A549 (cell line): ENCODE measurements at regions not wholly inside any gene's neighbourhood (a gene's known extent, or its start where the extent isn't known, plus 50 kb on each side); places are given as distances from the start of the nearest gene placed in this dataset.
"Not testable (repeated sequence)": the region's sequence is repeated elsewhere in the genome, so short reads cannot be mapped to it uniquely, and the experiment has no call there.

ENCODE experiments used
- ATAC-seq, 2 experiments: fragments of 200-7000 bp in 1 of 2; fragments of >200 bp in 1 of 2; cut with Nextera tagmentation in 1 of 2; cut with Tn5 transposase in 1 of 2; 3 replicates each; pipeline versions ENCODE4 v1.8.0 to v1.9.1; 2018 to 2020; ENCODE audit warnings: mild to moderate bottlenecking in 1 of 2, moderate library complexity in 1 of 2
- CTCF ChIA-PET: fragments of 300-600 bp; sonication (Branson Sonifier 250); formaldehyde crosslinking; extraction: SDS; loops from one replicate; lab custom pipeline; 2021; ENCODE audit warnings: antibody characterized with exemption, inconsistent platforms; lab: Yijun Ruan, JAX
- POLR2A ChIA-PET: fragments of 350-600 bp; formaldehyde crosslinking; extraction: SDS; loops from one replicate; lab custom pipeline; 2021; ENCODE audit warnings: antibody characterized with exemption, inconsistent platforms; lab: Yijun Ruan, JAX
- DNase-seq, 2 experiments: peaks; one replicate each; pipeline versions ENCODE4 v3.0.0 to v3.0.0-alpha.2; 2011 to 2016; ENCODE audit warnings: low read depth in 1 of 2, low spot score in 1 of 2
- FAIRE-seq: peaks from 2 replicates; lab custom pipeline; 2011; peaks lifted over from hg19 to GRCh38; lab: Jason Lieb, UNC
- H3K27ac ChIP-seq, 2 experiments: fragments of >200 bp; sonication (Bioruptor Twin); formaldehyde crosslinking; 3 replicates each; pipeline ENCODE4 v1.5.1; 2016 to 2017
- H3K4me1 ChIP-seq: fragments of >200 bp; sonication (Bioruptor Twin); formaldehyde crosslinking; 3 replicates; pipeline ENCODE4 v1.6.1; 2016
- H3K4me2 ChIP-seq: fragments of >200 bp; sonication (Bioruptor Twin); formaldehyde crosslinking; 3 replicates; pipeline ENCODE4 v1.6.1; 2016
- H3K4me3 ChIP-seq: fragments of >200 bp; sonication (Bioruptor Twin); formaldehyde crosslinking; 3 replicates; pipeline ENCODE4 v1.5.1; 2016
- H3K9me3 ChIP-seq: fragments of >200 bp; sonication (Bioruptor Twin); formaldehyde crosslinking; 3 replicates; pipeline ENCODE4 v1.6.1; 2016
- BCL3 ChIP-seq: fragments of >200 bp; sonication (Bioruptor Twin); formaldehyde crosslinking; IDR thresholded peaks from 3 replicates; pipeline ENCODE4 v1.6.1; 2016
- CBX2 ChIP-seq: fragments of 200-600 bp; sonication (generic); IDR thresholded peaks from 2 replicates; pipeline ENCODE4 v1.6.1; 2016; ENCODE audit warnings: low read depth, mild to moderate bottlenecking, borderline replicate concordance
- CEBPB ChIP-seq, 2 experiments: fragments of >200 bp in 1 of 2; sonication (Bioruptor Twin) in 1 of 2; formaldehyde crosslinking in 1 of 2; IDR thresholded peaks; 2 replicates each; pipeline ENCODE4 v1.6.1; 2012 to 2016
- CHD2 ChIP-seq: fragments of 150-350 bp; IDR thresholded peaks from 2 replicates; pipeline ENCODE4 v1.6.1; 2014; ENCODE audit warnings: low read length; ENCODE audit not compliant: partially characterized antibody
- CHD4 ChIP-seq: fragments of 200-600 bp; sonication (generic); IDR thresholded peaks from 2 replicates; pipeline ENCODE4 v1.6.1; 2016; ENCODE audit warnings: antibody characterized with exemption, mild to moderate bottlenecking, borderline replicate concordance
- CTCF ChIP-seq: fragments of >200 bp; sonication (Bioruptor Twin); formaldehyde crosslinking; IDR thresholded peaks from 3 replicates; pipeline ENCODE4 v1.5.1; 2016
- EHMT2 ChIP-seq: fragments of 200-600 bp; sonication (generic); IDR thresholded peaks from 2 replicates; pipeline ENCODE4 v1.6.1; 2016; ENCODE audit warnings: antibody characterized with exemption, low read depth, mild to moderate bottlenecking, moderate library complexity
- GATA3 ChIP-seq: IDR thresholded peaks from 2 replicates; pipeline ENCODE4 v1.6.1; 2012; ENCODE audit warnings: borderline replicate concordance
- HMGXB4 ChIP-seq: fragments of 250-450 bp; sonication (Bioruptor Pico); IDR thresholded peaks from 2 replicates; pipeline ENCODE4 v1.5.0; 2021; ENCODE audit warnings: mild to moderate bottlenecking, moderate library complexity, borderline replicate concordance
- JUN ChIP-seq, 2 experiments: fragments of >200 bp; sonication (Bioruptor Twin); formaldehyde crosslinking; IDR thresholded peaks; 2 replicates in 1 of 2; 3 replicates in 1 of 2; pipeline ENCODE4 v1.6.1; 2016 to 2017
- NPAS2 ChIP-seq: fragments of 250-450 bp; sonication (Bioruptor Pico); IDR thresholded peaks from 2 replicates; pipeline ENCODE4 v1.8.0; 2022; ENCODE audit warnings: mild to moderate bottlenecking, moderate library complexity, borderline replicate concordance
- RARB ChIP-seq: fragments of 250-450 bp; sonication (Bioruptor Pico); IDR thresholded peaks from 2 replicates; pipeline ENCODE4 v1.8.0; 2021; ENCODE audit warnings: mild to moderate bottlenecking, moderate library complexity
- RFX5 ChIP-seq: fragments of 450-650 bp; IDR thresholded peaks from 2 replicates; pipeline ENCODE4 v1.7.1; 2014; ENCODE audit warnings: antibody characterized with exemption, mild to moderate bottlenecking, moderate library complexity
- SMC3 ChIP-seq: fragments of >200 bp; sonication (Bioruptor Twin); formaldehyde crosslinking; IDR thresholded peaks from 3 replicates; pipeline ENCODE4 v1.6.1; 2018; ENCODE audit warnings: inconsistent platforms
- SREBF2 ChIP-seq: fragments of 450-650 bp; IDR thresholded peaks from 2 replicates; pipeline ENCODE4 v1.6.1; 2014; ENCODE audit warnings: mild to moderate bottlenecking, moderate library complexity
- TFCP2L1 ChIP-seq: fragments of 250-450 bp; sonication (Bioruptor Pico); IDR thresholded peaks from 2 replicates; pipeline ENCODE4 v1.5.0; 2021; ENCODE audit warnings: mild to moderate bottlenecking
- ZC3H11A ChIP-seq: fragments of 450-650 bp; IDR thresholded peaks from 2 replicates; pipeline ENCODE4 v1.6.1; 2014; ENCODE audit warnings: antibody characterized with exemption, mild to moderate bottlenecking
- WGBS: methylation state at CpG from one replicate; pipeline ENCODE4 v1.1.6; 2017; ENCODE audit errors: missing lambda C conversion rate; 5-methylcytosine and 5-hydroxymethylcytosine counted together
- TF ChIP-seq, protein P1 (sequence below): fragments of >200 bp; sonication (Bioruptor Twin); formaldehyde crosslinking; IDR thresholded peaks from 2 replicates; pipeline ENCODE4 v1.6.1; 2016
- TF ChIP-seq, protein P2 (sequence below): fragments of 150-350 bp; IDR thresholded peaks from 2 replicates; pipeline ENCODE4 v1.6.1; 2014; ENCODE audit warnings: low read depth, mild to moderate bottlenecking, low read length
- TF ChIP-seq, protein P3 (sequence below): IDR thresholded peaks from 2 replicates; pipeline ENCODE4 v1.6.1; 2012

GRCh38 chr2:111624411-111625156 is 259.4 kb downstream of the ANAPC1 start:
- Histone ChIP-seq H3K4me3 (no peak overlapping the region), H3K4me1 (no peaks in the 10 kb centered on the region), H3K27ac (no peak overlapping the region), H3K9me3 (peaks cover 23% of the 10 kb centered on the region; the same call in 2 of the 3 replicates), H3K4me2 (no peak overlapping the region)
- CTCF ChIA-PET = interaction anchor here (0.6 kb wide), 1 partner anchor 87 kb away, joined by 4 read pairs; no protein-coding TSS in a partner anchor
- WGBS = 61% methylated on average over 3 of the region's 3 CpGs
- ATAC-seq (no peak), DNase-seq (peak in 1 of 2 experiments; percentile 27), FAIRE-seq (no peak)
- POLR2A ChIA-PET = interaction anchor here (1.2 kb wide), 1 partner anchor 74 kb away, joined by 4 read pairs; no protein-coding TSS in a partner anchor
- TF ChIP-seq CHD2 = no peak
- TF ChIP-seq RARB (CRISPR knock-in tag) = no peak
- TF ChIP-seq CEBPB (IDR thresholded peaks at IDR 0.05) = 0 out of 4 replicates have a peak, but pooled peaks of 1 of the 2 experiments have one; percentile 6

DNA sequence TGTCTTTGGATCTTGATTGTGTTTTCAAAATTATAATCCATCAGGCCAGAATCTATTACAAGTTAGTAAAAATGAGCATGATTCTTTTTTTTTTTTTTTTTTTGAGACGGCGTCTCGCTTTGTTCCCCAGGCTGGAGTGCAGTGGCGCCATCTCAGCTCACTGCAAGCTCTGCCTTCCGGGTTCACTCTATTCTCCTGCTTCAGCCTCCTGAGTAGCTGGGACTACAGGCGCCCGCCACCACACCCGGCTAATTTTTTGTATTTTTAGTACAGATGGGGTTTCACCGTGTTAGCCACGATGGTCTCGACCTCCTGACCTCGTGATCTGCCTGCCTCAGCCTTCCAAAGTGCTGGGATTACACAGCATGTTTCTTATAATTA is 258.8 kb downstream of the ANAPC1 start:
- ChIA-PET POLR2A (interaction anchor here (1.2 kb wide), 1 partner anchor 74 kb away, joined by 4 read pairs; no protein-coding TSS in a partner anchor), CTCF (interaction anchor here (0.6 kb wide), 2 partner anchors 87 to 813 kb away, joined by 3 to 4 read pairs; no protein-coding TSS in a partner anchor)
- not testable (repeated sequence) for H3K4me3 ChIP-seq, DNase-seq, H3K27ac ChIP-seq, H3K4me2 ChIP-seq, H3K4me1 ChIP-seq, ATAC-seq, FAIRE-seq
- WGBS = 61% methylated on average over 12 of the region's 12 CpGs
- peaks cover 26% of the 10 kb centered on the region; the same call in 2 of the 3 replicates for H3K9me3 ChIP-seq

DNA sequence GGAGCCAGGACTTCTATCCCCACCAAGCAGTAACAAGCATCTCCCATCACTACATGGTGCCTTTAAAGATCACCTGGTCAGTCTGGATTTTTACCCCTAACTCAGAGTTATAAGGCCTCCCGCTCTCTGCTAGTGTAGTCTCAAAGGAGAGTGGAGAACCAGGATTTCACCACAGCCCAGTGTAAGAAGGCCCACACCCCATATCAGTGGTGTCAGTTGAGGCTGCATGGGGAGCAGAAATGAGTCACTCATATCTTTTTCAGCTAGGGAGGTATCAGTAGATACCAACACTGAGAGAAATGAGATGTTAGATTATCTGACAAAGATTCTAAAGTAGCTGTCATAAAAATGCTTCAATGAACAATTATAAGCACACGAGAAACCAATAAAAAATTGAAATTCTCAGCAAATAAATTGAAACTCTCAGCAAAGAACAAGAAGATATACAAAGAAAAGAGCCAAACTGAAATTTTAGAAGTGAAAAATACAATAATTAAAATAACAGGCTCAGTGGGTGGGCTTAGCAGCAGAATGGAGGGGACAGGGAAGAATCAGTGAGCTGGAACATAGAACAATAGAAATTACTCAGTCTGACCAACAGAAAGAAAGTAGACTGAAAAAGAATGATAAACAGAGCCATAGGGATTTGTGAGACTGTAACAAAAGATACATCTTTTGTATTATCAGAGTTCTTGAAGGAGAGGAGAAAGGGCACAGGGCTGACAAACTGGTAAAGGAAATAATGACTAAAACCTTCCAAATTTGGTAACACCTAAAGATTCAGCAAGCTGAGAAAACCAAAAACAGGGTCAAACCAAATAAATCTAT is 257.7 kb downstream of the ANAPC1 start:
- DNase-seq (no peak), ATAC-seq (no peak), FAIRE-seq (no peak)
- POLR2A ChIA-PET = no interaction called here
- H3K9me3 ChIP-seq = peaks cover 34% of the 10 kb centered on the region
- no peaks in the 10 kb centered on the region for H3K4me1 ChIP-seq
- H3K4me2 ChIP-seq = no peak overlapping the region
- H3K27ac ChIP-seq = peak overlapping the region in 1 of 2 experiments; percentile 3; a peak in 1 of 6 replicates
- 73% methylated on average over 2 of the region's 2 CpGs for WGBS
- TF ChIP-seq RARB (CRISPR knock-in tag) = no peak
- TF ChIP-seq CTCF = no peak
- TF ChIP-seq, protein P1, sequence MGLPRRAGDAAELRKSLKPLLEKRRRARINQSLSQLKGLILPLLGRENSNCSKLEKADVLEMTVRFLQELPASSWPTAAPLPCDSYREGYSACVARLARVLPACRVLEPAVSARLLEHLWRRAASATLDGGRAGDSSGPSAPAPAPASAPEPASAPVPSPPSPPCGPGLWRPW = no peak
- TF ChIP-seq ZC3H11A = no peak
- TF ChIP-seq HMGXB4 = no peak
- no peak for TF ChIP-seq CEBPB (IDR thresholded peaks at IDR 0.05)
- no peak for TF ChIP-seq TFCP2L1 (CRISPR knock-in tag)
- TF ChIP-seq SMC3 = no peak
- no peak for TF ChIP-seq GATA3
- no peak for TF ChIP-seq SREBF2
- TF ChIP-seq, protein P2, sequence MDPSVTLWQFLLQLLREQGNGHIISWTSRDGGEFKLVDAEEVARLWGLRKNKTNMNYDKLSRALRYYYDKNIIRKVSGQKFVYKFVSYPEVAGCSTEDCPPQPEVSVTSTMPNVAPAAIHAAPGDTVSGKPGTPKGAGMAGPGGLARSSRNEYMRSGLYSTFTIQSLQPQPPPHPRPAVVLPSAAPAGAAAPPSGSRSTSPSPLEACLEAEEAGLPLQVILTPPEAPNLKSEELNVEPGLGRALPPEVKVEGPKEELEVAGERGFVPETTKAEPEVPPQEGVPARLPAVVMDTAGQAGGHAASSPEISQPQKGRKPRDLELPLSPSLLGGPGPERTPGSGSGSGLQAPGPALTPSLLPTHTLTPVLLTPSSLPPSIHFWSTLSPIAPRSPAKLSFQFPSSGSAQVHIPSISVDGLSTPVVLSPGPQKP = no peak
- no peak for TF ChIP-seq RFX5
- TF ChIP-seq, protein P3, sequence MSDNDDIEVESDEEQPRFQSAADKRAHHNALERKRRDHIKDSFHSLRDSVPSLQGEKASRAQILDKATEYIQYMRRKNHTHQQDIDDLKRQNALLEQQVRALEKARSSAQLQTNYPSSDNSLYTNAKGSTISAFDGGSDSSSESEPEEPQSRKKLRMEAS = no peak
- no peak for TF ChIP-seq EHMT2
- no peak for TF ChIP-seq CBX2
- no peak for TF ChIP-seq CHD4
- no peak for TF ChIP-seq NPAS2 (CRISPR knock-in tag)
- TF ChIP-seq JUN (IDR thresholded peaks at IDR 0.05) = no peak
- TF ChIP-seq BCL3 = no peak
- CTCF ChIA-PET = interaction anchor here (0.6 kb wide), 1 partner anchor 814 kb away, joined by 3 read pairs; no protein-coding TSS in a partner anchor
- no peak overlapping the region for H3K4me3 ChIP-seq
